ENCODE measurements at regions not wholly inside any gene's neighbourhood (a gene's known extent, or its start where the extent isn't known, plus 50 kb on each side); places are given as distances from the start of the nearest gene placed in this dataset.

DNA sequence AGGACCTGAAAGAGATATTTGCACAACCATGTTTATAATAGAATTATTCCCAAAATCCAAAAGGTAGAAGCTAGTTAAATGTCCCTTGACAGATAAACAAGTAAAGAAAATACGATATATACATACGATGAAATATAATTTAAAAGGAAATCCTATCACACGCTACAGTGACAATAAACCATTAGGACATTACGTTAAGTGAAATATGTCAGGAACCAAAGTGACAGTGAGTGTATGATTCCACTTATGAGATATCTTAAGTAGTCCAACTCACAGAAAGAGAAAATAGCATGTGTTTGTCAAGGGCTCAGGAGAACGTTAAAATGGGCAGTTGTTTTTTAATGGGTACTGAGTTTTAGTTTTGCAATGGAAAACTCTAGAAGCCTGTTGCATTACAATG is 212.7 kb upstream of the PMFBP1 start:
- no peak overlapping the region for H3K4me3 ChIP-seq (ENCODE audit: low read depth, low read length)
- DNase-seq (ENCODE audit: low read depth), result no peak
- TF ChIP-seq, protein P1, sequence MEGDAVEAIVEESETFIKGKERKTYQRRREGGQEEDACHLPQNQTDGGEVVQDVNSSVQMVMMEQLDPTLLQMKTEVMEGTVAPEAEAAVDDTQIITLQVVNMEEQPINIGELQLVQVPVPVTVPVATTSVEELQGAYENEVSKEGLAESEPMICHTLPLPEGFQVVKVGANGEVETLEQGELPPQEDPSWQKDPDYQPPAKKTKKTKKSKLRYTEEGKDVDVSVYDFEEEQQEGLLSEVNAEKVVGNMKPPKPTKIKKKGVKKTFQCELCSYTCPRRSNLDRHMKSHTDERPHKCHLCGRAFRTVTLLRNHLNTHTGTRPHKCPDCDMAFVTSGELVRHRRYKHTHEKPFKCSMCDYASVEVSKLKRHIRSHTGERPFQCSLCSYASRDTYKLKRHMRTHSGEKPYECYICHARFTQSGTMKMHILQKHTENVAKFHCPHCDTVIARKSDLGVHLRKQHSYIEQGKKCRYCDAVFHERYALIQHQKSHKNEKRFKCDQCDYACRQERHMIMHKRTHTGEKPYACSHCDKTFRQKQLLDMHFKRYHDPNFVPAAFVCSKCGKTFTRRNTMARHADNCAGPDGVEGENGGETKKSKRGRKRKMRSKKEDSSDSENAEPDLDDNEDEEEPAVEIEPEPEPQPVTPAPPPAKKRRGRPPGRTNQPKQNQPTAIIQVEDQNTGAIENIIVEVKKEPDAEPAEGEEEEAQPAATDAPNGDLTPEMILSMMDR (IDR thresholded peaks at IDR 0.05; ENCODE audit: insufficient read depth, low read length), result no peak

DNA sequence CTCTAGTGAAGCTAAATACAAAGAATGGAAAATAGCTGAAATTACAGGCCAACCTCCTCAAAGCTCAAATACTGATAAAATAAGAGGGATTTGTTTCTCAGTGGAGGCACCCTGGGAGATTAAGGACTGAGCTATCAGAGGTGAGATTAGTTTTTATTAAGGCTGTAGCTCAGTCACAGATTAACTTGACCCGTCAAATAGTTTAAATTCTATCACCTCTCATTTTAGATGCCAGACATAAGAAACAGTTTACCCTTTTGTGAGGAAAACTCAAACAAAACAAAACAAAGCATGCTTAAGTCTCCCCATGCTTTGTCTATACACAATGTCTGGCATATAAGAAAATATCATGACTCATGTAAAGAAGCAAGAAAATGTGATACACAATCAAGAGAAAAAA is 208.3 kb upstream of the PMFBP1 start:
- no peak for DNase-seq (ENCODE audit: low read depth)
- H3K4me3 ChIP-seq (ENCODE audit: low read depth, low read length), result no peak overlapping the region
- TF ChIP-seq, protein P1 (IDR thresholded peaks at IDR 0.05; ENCODE audit: insufficient read depth, low read length), result no peak

DNA sequence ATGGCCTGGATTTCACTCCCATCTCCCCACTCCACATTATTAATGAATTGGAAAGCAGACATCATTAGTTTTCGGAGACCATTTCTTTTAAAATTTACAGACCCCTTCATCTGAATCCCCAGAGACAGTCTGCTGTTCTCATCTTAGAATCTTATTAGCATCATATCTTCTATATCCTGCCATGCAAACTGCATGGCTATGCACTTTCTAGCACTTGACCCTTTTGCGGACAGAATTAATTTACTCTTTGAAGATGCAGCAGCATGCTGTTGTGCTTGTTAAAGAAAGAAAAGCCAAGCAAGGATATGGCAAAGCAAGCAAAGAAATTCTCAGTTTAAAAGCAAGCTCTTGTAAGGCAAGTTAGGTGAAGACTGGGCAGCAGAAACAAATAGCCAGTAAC is 201.2 kb upstream of the PMFBP1 start:
- DNase-seq (ENCODE audit: low read depth), result no peak
- no peak overlapping the region for H3K4me3 ChIP-seq (ENCODE audit: low read depth, low read length)
- TF ChIP-seq, protein P1 (IDR thresholded peaks at IDR 0.05; ENCODE audit: insufficient read depth, low read length), result no peak

DNA sequence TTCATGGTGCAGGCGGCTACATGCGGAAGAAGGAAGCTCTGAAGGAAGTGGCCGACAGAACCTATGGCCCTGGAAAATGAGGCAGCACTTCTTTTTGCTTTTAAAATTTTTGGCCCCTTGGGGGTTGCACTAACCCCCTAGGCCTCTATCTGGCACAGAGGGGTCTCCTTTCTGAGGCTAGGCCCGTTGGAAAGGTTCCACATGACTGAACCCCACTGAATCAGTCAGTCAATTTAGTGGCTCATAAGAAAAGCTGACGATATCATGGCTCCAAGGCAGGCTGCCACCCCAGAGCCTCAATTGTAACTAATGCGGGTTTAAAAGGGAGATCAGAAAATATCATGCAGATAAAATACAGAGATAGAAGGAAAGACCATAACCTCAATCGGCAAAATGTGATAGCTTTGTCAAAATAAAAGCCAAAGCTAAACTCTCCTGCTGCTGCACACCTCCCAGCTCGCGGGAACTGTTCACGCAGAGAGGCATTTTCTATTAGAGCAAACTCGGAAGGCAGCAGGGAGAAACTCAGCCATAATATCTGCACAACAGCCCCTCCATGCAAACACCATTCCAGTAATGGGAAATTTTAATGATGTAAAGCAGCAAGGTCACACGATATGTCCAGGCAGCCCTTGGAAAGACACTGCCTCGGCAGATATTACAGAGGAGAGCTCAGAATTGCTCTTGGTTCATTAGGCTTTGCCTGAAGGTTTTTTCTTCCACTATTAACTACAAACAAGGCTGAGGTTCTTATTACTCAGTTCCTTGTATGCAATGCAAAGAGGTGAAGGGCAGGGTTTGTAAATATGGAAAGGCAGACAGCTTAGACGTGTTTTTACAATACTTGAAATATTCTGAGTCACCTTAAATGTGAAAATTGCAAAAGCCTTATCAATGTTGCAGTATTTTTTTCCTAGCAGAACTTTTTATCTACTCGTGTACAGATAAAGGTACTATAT is 200.4 kb upstream of the PMFBP1 start:
- H3K4me3 ChIP-seq (ENCODE audit: low read depth, low read length), result no peak overlapping the region
- DNase-seq (ENCODE audit: low read depth), result peak; percentile 19
- TF ChIP-seq, protein P1 (IDR thresholded peaks at IDR 0.05; ENCODE audit: insufficient read depth, low read length), result no peak

DNA sequence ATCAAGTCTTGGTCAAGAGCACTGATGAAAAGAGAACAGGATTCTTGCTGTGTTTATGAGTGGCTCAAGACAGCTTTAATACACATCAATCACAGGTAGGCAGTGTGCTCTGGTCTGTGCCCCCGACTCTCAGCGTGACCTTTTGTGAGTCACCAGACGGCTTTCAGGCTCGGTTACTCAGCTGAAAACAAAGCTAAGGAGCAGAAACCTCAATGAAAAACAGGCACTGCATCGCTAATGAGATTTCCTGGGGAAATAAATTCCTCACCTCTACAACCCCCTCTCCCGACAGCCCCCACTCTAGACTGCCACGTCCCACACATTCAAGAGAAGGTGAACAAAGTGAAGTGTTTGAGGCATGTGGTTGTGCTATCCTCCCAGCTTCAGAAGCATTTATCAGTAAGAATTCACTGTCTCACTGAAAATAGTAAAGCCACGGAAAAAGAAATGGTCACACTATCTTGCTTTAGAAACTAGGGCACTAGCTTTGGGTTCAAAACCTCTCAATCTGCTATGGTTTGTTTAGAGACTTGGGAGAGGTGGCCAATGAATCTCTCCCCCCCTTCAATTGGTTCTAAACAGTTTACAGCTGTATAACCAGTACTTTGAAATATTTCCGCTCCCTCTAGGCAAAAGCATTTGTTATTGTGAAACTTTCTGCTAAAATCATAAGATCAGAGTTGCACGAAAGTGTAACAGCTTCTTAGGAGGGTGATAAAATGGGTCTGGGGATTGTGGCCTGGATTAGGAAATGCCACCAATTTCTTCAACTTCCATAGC is 199.5 kb upstream of the PMFBP1 start:
- DNase-seq (ENCODE audit: low read depth), result peak; percentile 19
- TF ChIP-seq, protein P1 (IDR thresholded peaks at IDR 0.05; ENCODE audit: insufficient read depth, low read length), result no peak
- no peak overlapping the region for H3K4me3 ChIP-seq (ENCODE audit: low read depth, low read length)

DNA sequence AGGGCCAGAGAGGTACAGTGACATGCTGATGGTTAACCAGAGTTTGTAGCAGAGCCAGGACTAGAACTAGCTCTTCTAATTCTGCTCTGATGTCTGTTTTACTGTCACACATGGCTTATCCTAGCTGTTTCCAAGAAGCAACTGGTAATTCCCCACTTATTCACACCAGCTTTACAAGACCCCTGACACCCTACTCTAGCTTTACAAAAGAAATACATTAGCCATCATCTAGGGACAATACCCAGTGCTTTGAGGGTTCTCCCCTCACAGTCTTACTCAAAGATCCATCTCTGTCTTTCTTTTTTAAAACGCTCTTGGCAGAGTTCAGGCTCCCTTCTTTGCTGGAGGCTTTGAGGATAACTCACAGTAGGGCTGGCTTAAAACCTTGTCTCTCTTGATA is 197.3 kb upstream of the PMFBP1 start:
- DNase-seq (ENCODE audit: low read depth), result no peak
- TF ChIP-seq, protein P1 (IDR thresholded peaks at IDR 0.05; ENCODE audit: insufficient read depth, low read length), result no peak

More for the DNA sequence above, 197.3 kb upstream of the PMFBP1 start:
- no peak overlapping the region for H3K4me3 ChIP-seq (ENCODE audit: low read depth, low read length)

Data from fibroblast of the aortic adventitia (primary cell).